ENCODE measurements at regions not wholly inside any gene's neighbourhood (a gene's known extent, or its start where the extent isn't known, plus 50 kb on each side); places are given as distances from the start of the nearest gene placed in this dataset.

- H3K4me1 ChIP-seq (ENCODE audit: low read depth), result no peaks in the 10 kb centered on the region
- no peaks in the 10 kb centered on the region for H3K9me3 ChIP-seq (ENCODE audit: low read depth)
- no peak overlapping the region for H3K27ac ChIP-seq
- no peaks in the 10 kb centered on the region for H3K27me3 ChIP-seq
- H3K36me3 ChIP-seq, result no peaks in the 10 kb centered on the region
- no peak for TF ChIP-seq CTCF (IDR thresholded peaks at IDR 0.05; ENCODE audit: low read depth, low read length)
- no peak overlapping the region for H3K4me3 ChIP-seq
- no peak for DNase-seq (ENCODE audit: low read depth in 1 of 2, low spot score in 1 of 2)
These were observed 424.0 kb upstream of the CCNH start for GRCh38 chr5:87836696-87837095.

- DNase-seq (ENCODE audit: low read depth in 1 of 2, low spot score in 1 of 2), result no peak
- Histone ChIP-seq H3K36me3 (no peaks in the 10 kb centered on the region), H3K27ac (no peak overlapping the region), H3K4me1 (ENCODE audit: low read depth) (no peaks in the 10 kb centered on the region), H3K9me3 (ENCODE audit: low read depth) (no peaks in the 10 kb centered on the region), H3K4me3 (no peak overlapping the region), H3K27me3 (no peaks in the 10 kb centered on the region)
- no peak for TF ChIP-seq CTCF (IDR thresholded peaks at IDR 0.05; ENCODE audit: low read depth, low read length)
These were observed 418.8 kb upstream of the CCNH start for GRCh38 chr5:87831499-87831898.

GRCh38 chr5:87829217-87829551 lies 416.5 kb upstream of the CCNH start:
- no peak overlapping the region for H3K4me3 ChIP-seq
- TF ChIP-seq CTCF (IDR thresholded peaks at IDR 0.05; ENCODE audit: low read depth, low read length), result no peak
- H3K36me3 ChIP-seq, result no peaks in the 10 kb centered on the region
- no peaks in the 10 kb centered on the region for H3K4me1 ChIP-seq (ENCODE audit: low read depth)
- no peak overlapping the region for H3K27ac ChIP-seq
- H3K9me3 ChIP-seq (ENCODE audit: low read depth), result no peaks in the 10 kb centered on the region
- no peaks in the 10 kb centered on the region for H3K27me3 ChIP-seq
- peak in 1 of 2 donors; percentile 4 for DNase-seq (ENCODE audit: low read depth in 1 of 2, low spot score in 1 of 2)

- Histone ChIP-seq H3K27ac (no peak overlapping the region), H3K27me3 (no peaks in the 10 kb centered on the region)
- TF ChIP-seq CTCF (IDR thresholded peaks at IDR 0.05; ENCODE audit: low read depth, low read length), result no peak
These were observed 416.0 kb upstream of the CCNH start for GRCh38 chr5:87828545-87829216.

GRCh38 chr5:87827539-87827938 lies 414.8 kb upstream of the CCNH start:
- H3K4me3 ChIP-seq, result no peak overlapping the region
- TF ChIP-seq CTCF (IDR thresholded peaks at IDR 0.05; ENCODE audit: low read depth, low read length), result no peak
- H3K36me3 ChIP-seq, result no peaks in the 10 kb centered on the region
- no peak for DNase-seq (ENCODE audit: low read depth in 1 of 2, low spot score in 1 of 2)
- no peaks in the 10 kb centered on the region for H3K27me3 ChIP-seq
- no peaks in the 10 kb centered on the region for H3K9me3 ChIP-seq (ENCODE audit: low read depth)
- H3K4me1 ChIP-seq (ENCODE audit: low read depth), result no peaks in the 10 kb centered on the region
- no peak overlapping the region for H3K27ac ChIP-seq

More at GRCh38 chr5:87828545-87829216, 416.0 kb upstream of the CCNH start:
- Histone ChIP-seq H3K9me3 (ENCODE audit: low read depth) (no peaks in the 10 kb centered on the region), H3K4me3 (no peak overlapping the region), H3K36me3 (no peaks in the 10 kb centered on the region), H3K4me1 (ENCODE audit: low read depth) (no peaks in the 10 kb centered on the region)
- no peak for DNase-seq (ENCODE audit: low read depth in 1 of 2, low spot score in 1 of 2)
